ENCODE measurements at regions not wholly inside any gene's neighbourhood (a gene's known extent, or its start where the extent isn't known, plus 50 kb on each side); places are given as distances from the start of the nearest gene placed in this dataset.
A peak's percentile ranks its signal among the peaks of the same experiment; 100 is the strongest.

- TF ChIP-seq, protein P1, sequence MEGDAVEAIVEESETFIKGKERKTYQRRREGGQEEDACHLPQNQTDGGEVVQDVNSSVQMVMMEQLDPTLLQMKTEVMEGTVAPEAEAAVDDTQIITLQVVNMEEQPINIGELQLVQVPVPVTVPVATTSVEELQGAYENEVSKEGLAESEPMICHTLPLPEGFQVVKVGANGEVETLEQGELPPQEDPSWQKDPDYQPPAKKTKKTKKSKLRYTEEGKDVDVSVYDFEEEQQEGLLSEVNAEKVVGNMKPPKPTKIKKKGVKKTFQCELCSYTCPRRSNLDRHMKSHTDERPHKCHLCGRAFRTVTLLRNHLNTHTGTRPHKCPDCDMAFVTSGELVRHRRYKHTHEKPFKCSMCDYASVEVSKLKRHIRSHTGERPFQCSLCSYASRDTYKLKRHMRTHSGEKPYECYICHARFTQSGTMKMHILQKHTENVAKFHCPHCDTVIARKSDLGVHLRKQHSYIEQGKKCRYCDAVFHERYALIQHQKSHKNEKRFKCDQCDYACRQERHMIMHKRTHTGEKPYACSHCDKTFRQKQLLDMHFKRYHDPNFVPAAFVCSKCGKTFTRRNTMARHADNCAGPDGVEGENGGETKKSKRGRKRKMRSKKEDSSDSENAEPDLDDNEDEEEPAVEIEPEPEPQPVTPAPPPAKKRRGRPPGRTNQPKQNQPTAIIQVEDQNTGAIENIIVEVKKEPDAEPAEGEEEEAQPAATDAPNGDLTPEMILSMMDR (IDR thresholded peaks at IDR 0.05; ENCODE audit: low read depth, low read length, missing input control), result peak; percentile 8
- TF ChIP-seq FOXA2 (IDR thresholded peaks at IDR 0.05) (no peak), YY1 (IDR thresholded peaks at IDR 0.05) (no peak), JUND (IDR thresholded peaks at IDR 0.05) (no peak), TAF1 (conservative IDR thresholded peaks at IDR 0.05) (no peak), ZBTB33 (IDR thresholded peaks at IDR 0.05) (no peak), HNF4G (IDR thresholded peaks at IDR 0.05) (no peak), REST (IDR thresholded peaks at IDR 0.05) (no peak), RAD21 (IDR thresholded peaks at IDR 0.05) (peak; percentile 62 to 67), RXRA (IDR thresholded peaks at IDR 0.05) (no peak), EGR1 (IDR thresholded peaks at IDR 0.05; ENCODE audit: low read depth in 2 of 2) (no peak), NR2F2 (IDR thresholded peaks at IDR 0.05) (no peak), MAX (IDR thresholded peaks at IDR 0.05) (no peak)
- TF ChIP-seq, protein P2, sequence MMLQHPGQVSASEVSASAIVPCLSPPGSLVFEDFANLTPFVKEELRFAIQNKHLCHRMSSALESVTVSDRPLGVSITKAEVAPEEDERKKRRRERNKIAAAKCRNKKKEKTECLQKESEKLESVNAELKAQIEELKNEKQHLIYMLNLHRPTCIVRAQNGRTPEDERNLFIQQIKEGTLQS (IDR thresholded peaks at IDR 0.05), result no peak
These were observed 210.9 kb upstream of the KCNMB2 start for GRCh38 chr3:178325330-178325729.
